ENCODE measurements at regions not wholly inside any gene's neighbourhood (a gene's known extent, or its start where the extent isn't known, plus 50 kb on each side); places are given as distances from the start of the nearest gene placed in this dataset.

DNA sequence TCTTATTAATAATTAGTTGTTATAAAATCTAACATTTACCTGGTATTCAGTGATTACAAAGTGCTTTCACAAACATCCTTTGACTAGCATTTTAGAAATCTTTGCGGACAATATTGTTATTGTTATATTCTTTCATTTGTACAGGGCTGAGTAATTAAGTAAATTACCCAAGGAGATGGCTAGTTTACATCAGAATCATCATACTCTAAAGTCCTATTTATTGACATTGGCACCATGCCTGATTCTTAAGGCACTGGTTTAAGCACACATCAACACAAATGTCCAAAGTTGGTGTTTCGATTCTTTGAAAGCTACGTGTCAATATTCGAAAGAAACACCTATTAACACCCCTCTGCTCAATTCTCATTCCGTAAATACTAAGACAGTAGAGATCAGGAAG, 424.6 kb upstream of the CHRM3 start:
- Histone ChIP-seq H3K27ac (no peak overlapping the region), H3K4me3 (no peak overlapping the region), H3K9me3 (replicated peaks in 1 of 3) (no peaks in the 10 kb centered on the region), H3K36me3 (replicated peaks in 1 of 2) (no peaks in the 10 kb centered on the region), H3K27me3 (no peaks in the 10 kb centered on the region), H3K4me1 (replicated peaks in 1 of 2) (no peaks in the 10 kb centered on the region)
- intact Hi-C loops (cut with DNase I): no loop called here
- no peak for DNase-seq
- WGBS, 4 donors: 63 to 72% (median 65%) methylated on average over 5 of the region's 5 CpGs
- TF ChIP-seq, protein P1, sequence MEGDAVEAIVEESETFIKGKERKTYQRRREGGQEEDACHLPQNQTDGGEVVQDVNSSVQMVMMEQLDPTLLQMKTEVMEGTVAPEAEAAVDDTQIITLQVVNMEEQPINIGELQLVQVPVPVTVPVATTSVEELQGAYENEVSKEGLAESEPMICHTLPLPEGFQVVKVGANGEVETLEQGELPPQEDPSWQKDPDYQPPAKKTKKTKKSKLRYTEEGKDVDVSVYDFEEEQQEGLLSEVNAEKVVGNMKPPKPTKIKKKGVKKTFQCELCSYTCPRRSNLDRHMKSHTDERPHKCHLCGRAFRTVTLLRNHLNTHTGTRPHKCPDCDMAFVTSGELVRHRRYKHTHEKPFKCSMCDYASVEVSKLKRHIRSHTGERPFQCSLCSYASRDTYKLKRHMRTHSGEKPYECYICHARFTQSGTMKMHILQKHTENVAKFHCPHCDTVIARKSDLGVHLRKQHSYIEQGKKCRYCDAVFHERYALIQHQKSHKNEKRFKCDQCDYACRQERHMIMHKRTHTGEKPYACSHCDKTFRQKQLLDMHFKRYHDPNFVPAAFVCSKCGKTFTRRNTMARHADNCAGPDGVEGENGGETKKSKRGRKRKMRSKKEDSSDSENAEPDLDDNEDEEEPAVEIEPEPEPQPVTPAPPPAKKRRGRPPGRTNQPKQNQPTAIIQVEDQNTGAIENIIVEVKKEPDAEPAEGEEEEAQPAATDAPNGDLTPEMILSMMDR (IDR thresholded peaks at IDR 0.05): no peak

DNA sequence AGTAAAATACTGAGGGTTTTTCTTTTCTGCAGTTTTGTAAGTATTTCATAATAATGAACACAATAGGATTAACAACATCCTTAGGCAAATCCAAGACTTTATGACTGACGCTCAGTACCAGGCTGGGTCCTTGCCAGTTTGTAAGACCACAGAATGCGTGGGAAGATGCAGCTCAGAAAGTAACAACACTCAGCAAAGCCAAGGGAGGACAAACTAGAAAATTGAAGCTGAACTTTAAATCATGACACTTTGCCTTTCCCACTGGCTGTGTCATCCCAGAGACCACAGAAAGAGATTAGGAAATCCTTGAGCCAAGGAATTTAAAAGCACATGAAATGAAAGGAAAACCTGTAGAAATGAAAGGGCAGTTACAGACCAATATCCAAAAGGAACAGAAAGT, 426.3 kb upstream of the CHRM3 start:
- intact Hi-C loops (cut with DNase I): no loop called here

DNA sequence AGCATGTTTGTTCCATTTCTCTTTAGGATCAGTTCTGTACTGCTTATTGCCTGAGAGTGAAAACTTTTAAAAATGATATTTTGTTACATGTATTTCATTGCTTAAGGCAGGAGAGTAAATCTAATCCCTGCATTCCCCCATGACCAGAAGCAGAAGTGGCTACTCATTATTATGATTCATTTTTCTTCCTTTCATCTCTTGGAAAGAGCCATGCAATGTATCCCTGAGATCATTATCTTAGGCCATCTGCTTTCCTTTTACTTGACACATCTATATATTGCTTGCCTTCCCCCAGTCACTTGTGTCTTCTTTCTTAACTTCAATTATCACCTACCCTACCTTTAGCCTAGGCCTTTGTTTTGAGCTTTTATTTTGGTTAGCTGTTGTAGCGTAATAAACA, 430.4 kb upstream of the CHRM3 start:
- intact Hi-C loops (cut with DNase I): no loop called here
- Histone ChIP-seq H3K27me3 (no peaks in the 10 kb centered on the region), H3K36me3 (replicated peaks in 1 of 2) (no peaks in the 10 kb centered on the region), H3K9me3 (replicated peaks in 1 of 3) (no peaks in the 10 kb centered on the region), H3K27ac (no peak overlapping the region), H3K4me3 (no peak overlapping the region), H3K4me1 (replicated peaks in 1 of 2) (no peaks in the 10 kb centered on the region)
- TF ChIP-seq POLR2A (IDR thresholded peaks at IDR 0.05): no peak
- TF ChIP-seq, protein P1 (IDR thresholded peaks at IDR 0.05): no peak
- no peak for DNase-seq
- WGBS, 4 donors: 88 to 95% (median 93%) methylated on average over 1 of the region's 1 CpG

More for the DNA sequence above, 426.3 kb upstream of the CHRM3 start:
- no peak for DNase-seq
- no peaks in the 10 kb centered on the region for H3K4me1 ChIP-seq (replicated peaks in 1 of 2)
- no peak overlapping the region for H3K4me3 ChIP-seq
- no peaks in the 10 kb centered on the region for H3K9me3 ChIP-seq (replicated peaks in 1 of 3)
- H3K27ac ChIP-seq: no peak overlapping the region
- WGBS, 4 donors: 29 to 62% (median 48%) methylated on average over 2 of the region's 2 CpGs
- no peaks in the 10 kb centered on the region for H3K36me3 ChIP-seq (replicated peaks in 1 of 2)
- TF ChIP-seq POLR2A (IDR thresholded peaks at IDR 0.05): no peak
- TF ChIP-seq, protein P1 (IDR thresholded peaks at IDR 0.05): no peak
- no peaks in the 10 kb centered on the region for H3K27me3 ChIP-seq

DNA sequence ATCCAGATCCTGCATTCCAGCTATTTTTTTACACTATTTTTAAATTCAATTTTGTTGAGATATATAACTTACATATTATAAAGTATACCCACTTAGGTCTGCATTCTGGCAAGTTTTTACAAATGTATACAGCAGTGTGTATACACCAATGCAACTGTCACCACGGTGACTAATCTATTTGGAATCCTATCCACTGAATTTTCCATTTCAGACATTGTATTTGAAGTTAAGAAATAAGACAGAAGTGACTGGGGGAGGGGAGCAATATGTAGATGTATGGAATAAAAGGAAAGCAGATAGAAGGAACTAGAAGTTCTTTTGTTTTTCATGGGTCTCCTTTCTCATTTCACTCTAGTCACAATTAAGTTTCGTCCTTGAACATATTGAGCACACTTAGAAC, 431.5 kb upstream of the CHRM3 start:
- 65 to 79% (median 71%) methylated on average over 2 of the region's 2 CpGs for WGBS, 4 donors
- no peak overlapping the region for H3K27ac ChIP-seq
- no peak for DNase-seq
- no peak overlapping the region for H3K4me3 ChIP-seq
- H3K36me3 ChIP-seq (replicated peaks in 1 of 2): no peaks in the 10 kb centered on the region
- TF ChIP-seq, protein P1 (IDR thresholded peaks at IDR 0.05): no peak
- no peaks in the 10 kb centered on the region for H3K9me3 ChIP-seq (replicated peaks in 1 of 3)
- intact Hi-C loops (cut with DNase I): loop anchor here in 1 of 2 donors (5.0 kb wide), 1 partner anchor 703 kb away; no protein-coding TSS in a partner anchor
- no peaks in the 10 kb centered on the region for H3K27me3 ChIP-seq
- no peaks in the 10 kb centered on the region for H3K4me1 ChIP-seq (replicated peaks in 1 of 2)

All from adrenal gland (tissue), 9 donors.